Hematopoietic multipotent progenitor cell treated with erythropoietin and hydrocortisone succinate and interleukin-3 and kit ligand, for 8 days (in vitro differentiated cells): ENCODE measurements at regions not wholly inside any gene's neighbourhood (a gene's known extent, or its start where the extent isn't known, plus 50 kb on each side); places are given as distances from the start of the nearest gene placed in this dataset.
"Not testable (repeated sequence)": the region's sequence is repeated elsewhere in the genome, so short reads cannot be mapped to it uniquely, and the experiment has no call there.

Experiments used
- DNase-seq: peaks from one replicate; pipeline ENCODE4 v3.0.0-alpha.2; 2015

- DNase-seq = not testable (repeated sequence)
Observed at GRCh38 chr2:90238505-90239230, 1547.2 kb downstream of the RPIA start.

GRCh38 chr2:90239769-90240168, 1548.3 kb downstream of the RPIA start:
- DNase-seq = not testable (repeated sequence)

DNA sequence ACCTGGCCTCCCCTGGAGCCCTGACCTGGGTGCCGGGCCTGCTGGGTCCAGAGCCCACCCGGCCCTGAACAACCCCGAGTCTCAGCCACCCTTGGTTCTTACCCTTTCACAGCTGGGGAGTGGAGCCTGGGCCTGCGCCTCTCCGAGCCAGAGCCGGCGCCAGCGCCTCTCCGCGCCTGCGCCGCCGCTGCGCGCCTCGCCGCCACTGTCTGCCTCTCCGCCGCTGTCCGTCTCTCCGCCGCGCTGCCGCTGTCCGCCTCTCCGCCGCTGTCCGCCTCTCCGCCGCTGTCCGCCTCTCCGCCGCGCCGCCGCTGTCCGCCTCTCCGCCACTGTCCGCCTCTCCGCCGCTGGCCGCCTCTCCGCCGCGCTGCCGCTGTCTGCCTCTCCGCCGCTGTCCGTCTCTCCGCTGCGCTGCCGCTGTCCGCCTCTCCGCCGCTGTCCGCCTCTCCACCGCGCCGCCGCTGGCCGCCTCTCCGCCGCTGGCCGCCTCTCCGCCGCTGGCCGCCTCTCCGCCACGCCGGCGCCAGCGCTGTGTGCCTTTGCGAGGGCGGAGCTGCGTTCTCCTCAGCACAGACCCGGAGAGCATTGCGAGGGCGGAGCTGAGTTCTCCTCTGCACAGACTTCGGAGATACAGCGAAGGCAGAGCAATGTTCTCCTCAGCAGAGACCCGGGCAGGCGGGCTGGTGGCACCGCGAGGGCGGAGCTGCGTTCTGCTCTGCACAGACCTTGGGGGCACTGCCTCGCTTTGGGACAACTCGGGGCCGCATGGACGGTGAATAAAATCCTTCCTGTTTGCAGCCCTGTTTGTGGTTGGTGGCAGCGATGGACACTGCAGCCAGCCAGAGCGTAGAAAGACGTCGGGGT, 1553.7 kb downstream of the RPIA start:
- not testable (repeated sequence) for DNase-seq

DNA sequence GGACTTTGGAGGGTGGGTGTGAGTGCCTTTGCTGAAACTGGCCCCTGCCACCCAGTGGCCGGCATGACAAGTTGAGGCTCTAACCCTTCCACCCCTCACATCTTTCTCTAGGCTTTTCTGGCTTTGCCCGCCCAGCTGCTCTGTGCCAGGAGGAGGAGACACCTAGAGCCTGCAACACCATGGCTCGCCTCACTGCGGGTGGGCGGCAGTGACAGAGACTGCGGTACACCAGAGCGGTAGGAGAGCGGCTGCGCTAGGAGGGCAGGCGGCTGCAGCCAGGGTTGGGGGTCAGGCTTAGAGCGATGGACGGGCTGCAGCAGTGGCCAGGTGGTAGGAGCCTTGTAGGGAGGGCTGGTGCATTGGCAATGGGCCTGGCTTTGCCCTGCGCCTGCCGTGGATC, 1556.9 kb downstream of the RPIA start:
- not testable (repeated sequence) for DNase-seq

GRCh38 chr2:90250350-90250749, 1558.9 kb downstream of the RPIA start:
- DNase-seq = not testable (repeated sequence)

DNA sequence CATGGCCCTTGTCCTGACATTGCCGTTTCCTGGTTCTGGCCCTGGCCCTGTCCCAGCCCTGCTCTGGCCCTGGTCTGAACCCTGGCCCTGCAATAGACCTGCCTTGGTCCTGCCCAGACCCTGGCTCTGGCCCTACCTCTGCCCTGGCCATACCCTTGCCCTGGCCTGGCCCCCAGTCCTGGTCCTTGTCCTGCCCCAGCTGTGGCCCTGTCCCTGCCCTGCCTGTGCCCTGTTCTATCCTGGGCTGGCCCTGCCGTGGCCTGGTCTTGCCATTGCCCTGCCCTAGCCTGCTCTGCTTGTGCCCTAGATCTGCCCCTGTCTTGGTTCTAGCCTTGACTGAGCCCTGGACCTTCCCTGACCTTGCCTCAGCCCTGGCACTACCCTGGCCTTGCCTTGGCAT, 1560.1 kb downstream of the RPIA start:
- DNase-seq = not testable (repeated sequence)

GRCh38 chr2:90253306-90253705, 1561.8 kb downstream of the RPIA start:
- DNase-seq = not testable (repeated sequence)

DNA sequence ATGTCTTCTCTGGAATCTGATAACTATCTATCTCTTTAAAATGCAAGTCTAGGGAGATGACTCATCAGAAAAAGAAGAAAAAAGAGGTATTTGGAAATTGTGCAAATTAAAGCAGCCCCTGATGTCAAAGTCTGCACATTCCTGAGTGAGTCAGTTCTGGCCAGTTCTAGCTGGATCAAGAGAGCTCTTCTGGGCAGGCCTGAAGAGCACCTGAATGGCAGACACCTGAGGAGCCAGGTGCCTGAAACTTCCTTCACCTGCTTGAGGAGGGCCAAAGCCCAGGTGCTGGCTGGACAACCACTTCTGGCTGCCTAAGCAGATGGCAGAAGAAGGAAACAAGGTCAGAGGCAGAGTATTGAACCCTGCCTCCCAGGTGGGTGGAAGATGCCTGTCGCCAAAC, 1575.4 kb downstream of the RPIA start:
- DNase-seq = not testable (repeated sequence)

DNA sequence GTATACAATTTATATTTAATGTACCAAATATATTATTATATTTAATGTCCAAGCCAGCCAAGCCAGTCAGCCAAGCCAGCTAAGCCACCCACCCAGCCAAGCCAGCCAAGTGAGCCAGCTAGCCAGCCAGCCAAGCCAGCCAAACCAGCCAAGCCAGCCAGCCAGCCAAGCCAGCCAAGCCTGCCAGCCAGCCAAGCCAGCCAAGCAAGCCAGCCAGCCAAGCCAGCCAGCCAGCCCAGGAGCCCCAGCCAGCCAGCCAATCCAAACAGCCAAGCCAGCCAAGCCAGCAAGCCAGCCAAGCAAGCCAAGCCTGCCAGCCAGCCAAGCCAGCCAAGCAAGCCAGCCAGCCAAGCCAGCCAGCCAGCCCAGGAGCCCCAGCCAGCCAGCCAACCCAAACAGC, 1596.3 kb downstream of the RPIA start:
- DNase-seq = not testable (repeated sequence)

DNA sequence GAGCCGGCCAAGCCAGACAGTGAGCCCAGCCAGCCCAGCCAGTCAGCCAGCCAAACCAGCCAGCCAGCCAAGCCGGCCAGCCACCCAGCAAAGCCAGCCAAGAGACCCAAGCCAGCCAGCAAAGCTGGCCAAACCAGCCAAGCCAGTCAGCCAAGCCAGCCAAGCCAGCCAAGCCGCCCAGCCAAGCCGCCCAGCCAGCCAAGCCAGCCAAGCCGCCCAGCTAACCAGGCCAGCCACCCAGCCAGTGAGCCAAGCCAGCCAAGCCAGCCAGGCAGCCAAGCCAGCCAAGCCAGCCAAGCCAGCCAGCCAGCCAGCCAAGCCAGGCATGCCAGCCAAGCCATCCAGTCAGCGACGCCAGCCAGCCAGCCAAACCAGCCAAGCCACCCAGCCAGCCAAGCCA, 1596.9 kb downstream of the RPIA start:
- not testable (repeated sequence) for DNase-seq

DNA sequence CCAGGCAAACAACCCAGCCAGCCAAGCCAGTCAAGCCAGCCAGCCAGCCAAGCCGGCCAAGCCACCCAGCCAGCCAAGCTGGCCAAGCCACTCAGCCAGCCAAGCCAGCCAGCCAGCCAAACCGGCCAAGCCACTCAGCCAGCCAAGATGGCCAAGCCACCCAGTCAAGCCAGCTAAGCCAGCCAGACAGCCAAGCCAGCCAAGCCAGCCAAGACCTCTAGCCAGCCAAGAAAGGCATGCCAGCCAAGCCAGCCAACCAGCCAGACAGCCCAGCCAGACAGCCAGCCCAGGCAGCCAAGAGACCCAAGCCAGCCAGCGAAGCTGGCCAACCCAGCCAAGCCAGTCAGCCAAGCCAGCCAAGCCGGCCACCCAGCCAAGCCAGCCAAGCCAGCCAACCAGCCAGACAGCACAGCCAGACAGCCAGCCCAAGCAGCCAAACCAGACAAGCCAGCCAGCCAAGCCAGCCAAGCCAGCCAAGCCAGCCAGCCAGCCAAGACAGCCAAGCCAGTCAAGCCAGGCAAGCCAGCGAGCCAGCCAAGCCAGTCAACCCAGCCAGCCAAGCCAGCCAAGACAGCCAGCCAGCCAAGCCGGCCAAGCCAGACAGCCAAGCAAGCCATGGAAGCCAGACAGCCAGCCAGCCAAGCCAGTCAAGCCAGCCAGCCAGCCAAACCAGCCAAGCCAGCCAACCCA, 1598.0 kb downstream of the RPIA start:
- not testable (repeated sequence) for DNase-seq

GRCh38 chr2:90290701-90291100, 1599.2 kb downstream of the RPIA start:
- not testable (repeated sequence) for DNase-seq

- not testable (repeated sequence) for DNase-seq
Observed at GRCh38 chr2:90291168-90291883, 1599.9 kb downstream of the RPIA start.

GRCh38 chr2:90291934-90292333, 1600.5 kb downstream of the RPIA start:
- DNase-seq = not testable (repeated sequence)

- DNase-seq = not testable (repeated sequence)
Observed at GRCh38 chr2:90292451-90292850, 1601.0 kb downstream of the RPIA start.

DNA sequence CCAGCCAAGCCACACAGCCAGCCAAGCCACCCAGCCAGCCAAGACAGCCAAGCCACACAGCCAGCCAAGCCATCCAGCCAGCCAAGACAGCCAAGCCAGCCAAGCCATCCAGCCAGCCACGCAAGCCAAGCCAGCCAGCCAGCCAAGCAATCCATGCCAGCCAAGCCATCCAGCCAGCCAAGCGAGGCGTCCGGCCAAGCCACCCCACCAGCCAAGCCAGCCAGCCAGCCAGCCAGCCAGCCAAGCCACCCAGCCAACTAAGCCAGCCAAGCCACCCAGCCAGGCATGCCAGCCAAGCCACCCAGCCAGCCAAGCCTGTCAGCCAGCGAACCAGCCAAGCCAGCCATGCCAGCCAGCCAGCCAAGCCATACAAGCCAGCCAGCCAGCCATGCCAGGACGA, 1601.8 kb downstream of the RPIA start:
- DNase-seq = not testable (repeated sequence)

DNA sequence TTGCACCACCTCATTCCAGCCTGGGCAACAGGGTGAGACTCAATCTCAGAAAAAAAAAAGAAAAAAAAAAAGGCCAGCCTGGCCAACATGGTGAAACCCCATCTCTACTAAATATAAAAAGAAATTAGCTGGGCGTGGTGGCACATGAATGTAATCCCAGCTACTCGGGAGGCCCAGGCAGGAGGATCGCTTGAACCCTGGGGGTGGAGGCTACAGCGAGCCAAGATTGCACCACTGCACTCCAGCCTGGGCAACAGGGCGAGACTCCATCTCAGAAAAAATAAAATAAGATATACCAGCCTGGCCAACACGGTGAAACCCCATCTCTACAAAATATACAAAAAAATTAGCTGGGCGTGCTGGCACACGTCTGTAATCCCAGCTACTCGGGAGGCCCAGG, 1602.3 kb downstream of the RPIA start:
- not testable (repeated sequence) for DNase-seq

DNA sequence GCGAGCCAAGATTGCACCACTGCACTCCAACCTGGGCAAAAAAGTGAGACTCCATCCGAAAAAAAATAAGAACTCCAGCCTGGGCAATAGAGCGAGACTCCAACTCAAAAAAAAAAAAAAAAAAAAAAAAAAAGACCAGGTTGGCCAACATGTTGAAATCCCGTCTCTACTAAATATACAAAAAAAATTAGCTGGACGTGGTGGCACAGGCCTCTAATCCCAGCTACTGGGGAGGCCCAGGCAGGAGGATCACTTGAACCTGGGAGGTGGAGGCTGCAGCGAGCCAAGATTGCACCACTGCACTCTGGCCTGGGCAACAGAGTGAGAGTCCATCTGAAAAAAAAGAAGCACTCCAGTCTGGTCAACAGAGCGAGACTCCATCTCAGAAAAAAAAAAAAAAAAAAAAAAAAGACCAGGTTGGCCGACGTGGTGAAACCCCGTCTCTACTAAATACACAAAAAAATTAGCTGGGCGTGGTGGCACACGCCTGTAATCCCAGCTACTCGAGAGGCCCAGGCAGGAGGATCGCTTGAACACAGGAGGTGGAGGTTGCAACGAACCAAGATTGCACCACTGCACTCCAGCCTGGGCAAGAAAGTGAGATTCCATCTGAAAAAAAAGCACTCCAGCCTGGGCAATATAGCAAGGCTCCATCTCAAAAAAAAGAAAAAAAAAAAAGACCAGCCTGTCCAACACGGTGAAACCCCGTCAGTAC, 1603.7 kb downstream of the RPIA start:
- not testable (repeated sequence) for DNase-seq

DNA sequence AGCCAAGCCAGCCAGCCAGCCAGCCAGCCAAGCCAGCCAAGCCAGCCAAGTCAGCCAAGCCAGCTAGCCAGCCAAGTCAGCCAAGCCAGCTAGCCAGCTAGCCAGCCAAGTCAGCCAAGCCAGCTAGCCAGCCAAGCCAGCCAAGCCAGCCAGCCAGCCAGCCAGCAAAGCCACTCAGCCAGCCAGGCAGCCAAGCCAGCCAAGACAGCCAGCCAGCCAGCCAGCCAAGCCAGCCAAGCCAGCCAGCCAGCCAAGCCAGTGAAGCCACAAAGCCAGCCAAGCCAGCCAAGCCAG, 1605.0 kb downstream of the RPIA start:
- not testable (repeated sequence) for DNase-seq

- DNase-seq = not testable (repeated sequence)
Observed at GRCh38 chr2:90297701-90298100, 1606.2 kb downstream of the RPIA start.

DNA sequence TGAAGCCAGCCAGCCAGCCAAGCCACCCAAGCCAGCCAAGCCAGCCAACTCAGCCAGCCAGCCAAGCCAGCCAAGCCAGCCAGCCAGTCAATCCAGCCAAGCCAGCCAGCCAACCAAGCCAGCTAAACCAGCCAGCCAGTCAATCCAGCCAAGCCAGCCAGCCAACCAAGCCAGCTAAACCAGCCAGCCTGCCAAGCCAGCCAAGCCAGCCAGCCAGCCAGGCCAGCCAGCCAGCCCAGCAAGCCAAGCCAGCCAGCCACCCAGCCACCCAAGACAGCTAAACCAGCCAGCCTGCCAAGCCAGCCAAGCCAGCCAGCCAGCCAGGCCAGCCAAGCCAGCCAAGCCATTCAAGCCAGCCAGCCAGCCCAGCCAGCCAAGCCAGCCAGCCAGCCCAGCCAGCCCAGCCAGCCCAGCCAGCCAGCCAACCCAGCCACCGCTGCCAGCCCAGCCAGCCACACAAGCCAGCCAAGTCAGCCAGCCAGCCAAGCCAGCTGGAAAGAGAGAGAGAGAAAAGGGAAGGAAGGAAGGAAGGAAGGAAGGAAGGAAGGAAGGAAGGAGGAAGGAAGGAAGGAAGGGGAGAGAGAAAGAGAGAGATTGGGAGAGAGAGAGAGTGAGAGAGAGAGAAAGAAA, 1606.8 kb downstream of the RPIA start:
- not testable (repeated sequence) for DNase-seq

- DNase-seq = not testable (repeated sequence)
Observed at GRCh38 chr2:90298983-90299382, 1607.5 kb downstream of the RPIA start.
